ENCODE measurements at regions not wholly inside any gene's neighbourhood (a gene's known extent, or its start where the extent isn't known, plus 50 kb on each side); places are given as distances from the start of the nearest gene placed in this dataset.

GRCh38 chr22:48703265-48703941, 1124.3 kb downstream of the BRD1 start:
- Histone ChIP-seq H3K4me1 (ENCODE audit: insufficient read depth, low read length) (peaks cover 12% of the 10 kb centered on the region), H3K27me3 (ENCODE audit: insufficient read depth, low read length) (no peaks in the 10 kb centered on the region), H3K4me3 (ENCODE audit: low read length) (no peak overlapping the region), H3K9me3 (ENCODE audit: low read depth, low read length) (no peaks in the 10 kb centered on the region)

GRCh38 chr22:48702573-48703264, 1125.0 kb downstream of the BRD1 start:
- Histone ChIP-seq H3K27me3 (ENCODE audit: insufficient read depth, low read length) (no peaks in the 10 kb centered on the region), H3K4me1 (ENCODE audit: insufficient read depth, low read length) (peaks cover 12% of the 10 kb centered on the region), H3K4me3 (ENCODE audit: low read length) (no peak overlapping the region), H3K9me3 (ENCODE audit: low read depth, low read length) (no peaks in the 10 kb centered on the region)

GRCh38 chr22:48701296-48702030, 1126.2 kb downstream of the BRD1 start:
- no peaks in the 10 kb centered on the region for H3K9me3 ChIP-seq (ENCODE audit: low read depth, low read length)
- peaks cover 12% of the 10 kb centered on the region for H3K4me1 ChIP-seq (ENCODE audit: insufficient read depth, low read length)
- no peaks in the 10 kb centered on the region for H3K27me3 ChIP-seq (ENCODE audit: insufficient read depth, low read length)
- no peak overlapping the region for H3K4me3 ChIP-seq (ENCODE audit: low read length)

- H3K27me3 ChIP-seq (ENCODE audit: insufficient read depth, low read length) = no peaks in the 10 kb centered on the region
- peaks cover 12% of the 10 kb centered on the region for H3K4me1 ChIP-seq (ENCODE audit: insufficient read depth, low read length)
- H3K4me3 ChIP-seq (ENCODE audit: low read length) = no peak overlapping the region
- H3K9me3 ChIP-seq (ENCODE audit: low read depth, low read length) = no peaks in the 10 kb centered on the region
Measured at GRCh38 chr22:48700566-48701295, 1126.9 kb downstream of the BRD1 start.

- Histone ChIP-seq H3K9me3 (ENCODE audit: low read depth, low read length) (no peaks in the 10 kb centered on the region), H3K4me3 (ENCODE audit: low read length) (no peak overlapping the region), H3K4me1 (ENCODE audit: insufficient read depth, low read length) (peaks cover 12% of the 10 kb centered on the region), H3K27me3 (ENCODE audit: insufficient read depth, low read length) (no peaks in the 10 kb centered on the region)
Measured at GRCh38 chr22:48700180-48700565, 1127.5 kb downstream of the BRD1 start.

- H3K9me3 ChIP-seq (ENCODE audit: low read depth, low read length) = no peaks in the 10 kb centered on the region
- H3K27me3 ChIP-seq (ENCODE audit: insufficient read depth, low read length) = no peaks in the 10 kb centered on the region
- H3K4me3 ChIP-seq (ENCODE audit: low read length) = no peak overlapping the region
- H3K4me1 ChIP-seq (ENCODE audit: insufficient read depth, low read length) = peaks cover 12% of the 10 kb centered on the region
Measured at GRCh38 chr22:48699511-48699910, 1128.2 kb downstream of the BRD1 start.

- Histone ChIP-seq H3K4me1 (ENCODE audit: insufficient read depth, low read length) (peaks cover 12% of the 10 kb centered on the region), H3K27me3 (ENCODE audit: insufficient read depth, low read length) (no peaks in the 10 kb centered on the region), H3K9me3 (ENCODE audit: low read depth, low read length) (no peaks in the 10 kb centered on the region), H3K4me3 (ENCODE audit: low read length) (no peak overlapping the region)
Measured at GRCh38 chr22:48698618-48699017, 1129.1 kb downstream of the BRD1 start.

- peaks cover 7% of the 10 kb centered on the region for H3K4me1 ChIP-seq (ENCODE audit: insufficient read depth, low read length)
- no peak overlapping the region for H3K4me3 ChIP-seq (ENCODE audit: low read length)
- H3K27me3 ChIP-seq (ENCODE audit: insufficient read depth, low read length) = no peaks in the 10 kb centered on the region
- H3K9me3 ChIP-seq (ENCODE audit: low read depth, low read length) = no peaks in the 10 kb centered on the region
Measured at GRCh38 chr22:48697694-48698276, 1129.9 kb downstream of the BRD1 start.

- H3K27me3 ChIP-seq (ENCODE audit: insufficient read depth, low read length) = no peaks in the 10 kb centered on the region
- H3K4me3 ChIP-seq (ENCODE audit: low read length) = no peak overlapping the region
- peaks cover 2% of the 10 kb centered on the region for H3K4me1 ChIP-seq (ENCODE audit: insufficient read depth, low read length)
- no peaks in the 10 kb centered on the region for H3K9me3 ChIP-seq (ENCODE audit: low read depth, low read length)
Measured at GRCh38 chr22:48697223-48697622, 1130.5 kb downstream of the BRD1 start.

GRCh38 chr22:48696371-48696770, 1131.3 kb downstream of the BRD1 start:
- no peaks in the 10 kb centered on the region for H3K4me1 ChIP-seq (ENCODE audit: insufficient read depth, low read length)
- no peaks in the 10 kb centered on the region for H3K9me3 ChIP-seq (ENCODE audit: low read depth, low read length)
- H3K27me3 ChIP-seq (ENCODE audit: insufficient read depth, low read length) = no peaks in the 10 kb centered on the region
- H3K4me3 ChIP-seq (ENCODE audit: low read length) = no peak overlapping the region

- Histone ChIP-seq H3K27me3 (ENCODE audit: insufficient read depth, low read length) (no peaks in the 10 kb centered on the region), H3K4me1 (ENCODE audit: insufficient read depth, low read length) (no peaks in the 10 kb centered on the region), H3K4me3 (ENCODE audit: low read length) (no peak overlapping the region), H3K9me3 (ENCODE audit: low read depth, low read length) (no peaks in the 10 kb centered on the region)
Measured at GRCh38 chr22:48695731-48696305, 1131.9 kb downstream of the BRD1 start.

GRCh38 chr22:48695251-48695650, 1132.4 kb downstream of the BRD1 start:
- Histone ChIP-seq H3K9me3 (ENCODE audit: low read depth, low read length) (no peaks in the 10 kb centered on the region), H3K4me1 (ENCODE audit: insufficient read depth, low read length) (no peaks in the 10 kb centered on the region), H3K4me3 (ENCODE audit: low read length) (no peak overlapping the region), H3K27me3 (ENCODE audit: insufficient read depth, low read length) (no peaks in the 10 kb centered on the region)

- Histone ChIP-seq H3K27me3 (ENCODE audit: insufficient read depth, low read length) (no peaks in the 10 kb centered on the region), H3K4me3 (ENCODE audit: low read length) (no peak overlapping the region), H3K9me3 (ENCODE audit: low read depth, low read length) (no peaks in the 10 kb centered on the region), H3K4me1 (ENCODE audit: insufficient read depth, low read length) (no peaks in the 10 kb centered on the region)
Measured at GRCh38 chr22:48694296-48694883, 1133.3 kb downstream of the BRD1 start.

All from mononuclear cell (primary cell).